GM23338 (cell line): ENCODE measurements at regions not wholly inside any gene's neighbourhood (a gene's known extent, or its start where the extent isn't known, plus 50 kb on each side); places are given as distances from the start of the nearest gene placed in this dataset.

Source experiments
- ATAC-seq: fragments of 200-7000 bp; cut with Tn5 transposase; 3 replicates; pipeline ENCODE4 v1.9.1; 2020
- DNase-seq: peaks from one replicate; pipeline ENCODE4 v3.0.0-alpha.2; 2015; ENCODE audit warnings: low spot score
- H2AFZ ChIP-seq: fragments of 200-600 bp; sonication (generic); 2 replicates; pipeline ENCODE4 v1.8.0; 2016; ENCODE audit warnings: antibody characterized with exemption, mild to moderate bottlenecking, moderate library complexity
- H3F3A ChIP-seq: fragments of 200-600 bp; sonication (generic); replicated peaks from 2 replicates; pipeline ENCODE4 v1.8.0; 2017; ENCODE audit warnings: antibody characterized with exemption, mixed run types, low read depth
- H3K27ac ChIP-seq: fragments of 200-600 bp; sonication (generic); 2 replicates; pipeline ENCODE4 v1.6.1; 2016; ENCODE audit warnings: low read depth
- H3K27me3 ChIP-seq: fragments of 200-600 bp; sonication (generic); 2 replicates; pipeline ENCODE4 v1.8.0; 2016; ENCODE audit warnings: mild to moderate bottlenecking, mixed run types, moderate library complexity; ENCODE audit not compliant: insufficient read depth
- H3K36me3 ChIP-seq: fragments of 200-600 bp; sonication (generic); 2 replicates; pipeline ENCODE4 v1.8.0; 2016; ENCODE audit warnings: mild to moderate bottlenecking; ENCODE audit not compliant: insufficient read depth
- H3K4me1 ChIP-seq: fragments of 200-600 bp; sonication (generic); 2 replicates; pipeline ENCODE4 v1.8.0; 2016; ENCODE audit warnings: mild to moderate bottlenecking, moderate library complexity; ENCODE audit not compliant: insufficient read depth
- H3K4me2 ChIP-seq: fragments of 200-600 bp; sonication (generic); 2 replicates; pipeline ENCODE4 v1.7.1; 2017; ENCODE audit warnings: mixed run types
- H3K4me3 ChIP-seq: fragments of 200-600 bp; sonication (generic); 2 replicates; pipeline ENCODE4 v1.6.1; 2016; ENCODE audit warnings: mixed run types
- H3K79me2 ChIP-seq: fragments of 200-600 bp; sonication (generic); replicated peaks from 2 replicates; pipeline ENCODE4 v1.8.0; 2017; ENCODE audit warnings: mild to moderate bottlenecking; ENCODE audit not compliant: insufficient read depth
- H3K9me2 ChIP-seq: fragments of 200-600 bp; sonication (generic); 2 replicates; pipeline ENCODE4 v1.8.0; 2017; ENCODE audit not compliant: insufficient read depth
- H4K20me1 ChIP-seq: fragments of 200-600 bp; sonication (generic); replicated peaks from 2 replicates; pipeline ENCODE4 v1.8.0; 2017; ENCODE audit warnings: mild to moderate bottlenecking; ENCODE audit not compliant: insufficient read depth
- H3K27ac Mint-ChIP-seq: 2 replicates; pipeline ENCODE4 v1.8.0; 2020; ENCODE audit warnings: inconsistent platforms, mild to moderate bottlenecking, moderate library complexity, mixed read lengths
- H3K27me3 Mint-ChIP-seq: 3 replicates; pipeline ENCODE4 v1.8.0; 2022; ENCODE audit warnings: low read depth, mild to moderate bottlenecking, moderate library complexity, mixed read lengths, inconsistent platforms; ENCODE audit not compliant: insufficient read depth, poor library complexity
- H3K36me3 Mint-ChIP-seq: 3 replicates; pipeline ENCODE4 v1.8.0; 2021; ENCODE audit warnings: low read depth, mild to moderate bottlenecking, inconsistent platforms, moderate library complexity, mixed read lengths
- H3K4me1 Mint-ChIP-seq: 3 replicates; pipeline ENCODE4 v1.8.0; 2020; ENCODE audit warnings: mild to moderate bottlenecking, inconsistent platforms, mixed read lengths
- H3K4me3 Mint-ChIP-seq: 3 replicates; pipeline ENCODE4 v1.8.0; 2021; ENCODE audit warnings: moderate library complexity, mild to moderate bottlenecking, inconsistent platforms, mixed read lengths
- H3K9me3 Mint-ChIP-seq: 3 replicates; pipeline ENCODE4 v1.8.0; 2020; ENCODE audit warnings: moderate library complexity, mild to moderate bottlenecking, inconsistent platforms, mixed read lengths
- EZH2 ChIP-seq: fragments of 200-600 bp; sonication (generic); IDR thresholded peaks from one replicate; pipeline ENCODE4 v1.8.0; 2017; ENCODE audit warnings: antibody characterized with exemption, mild to moderate bottlenecking, low read depth; ENCODE audit not compliant: unreplicated experiment
- EZH2phosphoT487 ChIP-seq: fragments of 200-600 bp; sonication (generic); IDR thresholded peaks from one replicate; pipeline ENCODE4 v1.8.1; 2018; ENCODE audit warnings: antibody characterized with exemption; ENCODE audit not compliant: unreplicated experiment
- JUNB ChIP-seq: IDR thresholded peaks from one replicate; pipeline ENCODE4 v1.6.1; 2016; ENCODE audit warnings: antibody characterized with exemption; ENCODE audit not compliant: unreplicated experiment
- TF ChIP-seq, protein P1 (sequence below), 2 experiments: fragments of 200-600 bp in 1 of 2; sonication (generic) in 1 of 2; conservative IDR thresholded peaks; 2 replicates each; pipeline versions ENCODE4 v1.5.1 to v1.6.1; 2016 to 2017; ENCODE audit warnings: antibody characterized with exemption in 2 of 2, low read depth in 2 of 2, mild to moderate bottlenecking in 2 of 2, moderate library complexity in 1 of 2
- TF ChIP-seq, protein P2 (sequence below): fragments of 250-450 bp; sonication (Bioruptor Pico); IDR thresholded peaks from 2 replicates; pipeline ENCODE4 v1.5.0; 2020; ENCODE audit warnings: mild to moderate bottlenecking, moderate library complexity
- TF ChIP-seq, protein P3 (sequence below): IDR thresholded peaks from one replicate; pipeline ENCODE4 v1.6.1; 2018; ENCODE audit warnings: antibody characterized with exemption; ENCODE audit not compliant: unreplicated experiment

DNA sequence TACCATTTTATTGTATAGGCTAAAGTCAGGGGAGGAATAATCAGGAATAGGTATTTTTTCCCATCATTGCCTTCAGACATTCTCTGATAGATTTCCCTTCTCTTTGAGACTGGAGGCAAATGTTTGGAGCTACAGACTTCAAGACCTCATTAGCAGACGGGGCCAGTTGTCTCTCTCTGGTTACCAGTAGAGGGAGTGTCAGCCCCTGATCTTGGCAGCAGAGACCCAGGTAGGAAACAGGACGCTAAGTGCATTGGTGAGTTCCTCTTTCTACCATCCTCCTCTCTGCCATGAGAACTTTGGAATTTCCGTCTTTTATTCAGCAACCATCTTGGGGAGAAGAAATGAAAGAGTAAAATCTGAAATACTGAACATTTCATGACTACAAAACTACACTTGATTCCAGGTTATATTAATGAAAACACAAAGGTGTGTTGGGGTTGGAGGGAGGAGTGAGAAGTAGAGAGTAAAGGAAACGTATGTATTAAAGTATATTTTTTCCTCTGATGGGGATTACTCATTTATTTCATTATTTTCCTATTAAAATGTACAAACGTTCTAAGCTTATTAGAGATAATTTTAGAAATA, 186.2 kb upstream of the GCFC2 start:
- TF ChIP-seq JUNB: no peak
- TF ChIP-seq, protein P1, sequence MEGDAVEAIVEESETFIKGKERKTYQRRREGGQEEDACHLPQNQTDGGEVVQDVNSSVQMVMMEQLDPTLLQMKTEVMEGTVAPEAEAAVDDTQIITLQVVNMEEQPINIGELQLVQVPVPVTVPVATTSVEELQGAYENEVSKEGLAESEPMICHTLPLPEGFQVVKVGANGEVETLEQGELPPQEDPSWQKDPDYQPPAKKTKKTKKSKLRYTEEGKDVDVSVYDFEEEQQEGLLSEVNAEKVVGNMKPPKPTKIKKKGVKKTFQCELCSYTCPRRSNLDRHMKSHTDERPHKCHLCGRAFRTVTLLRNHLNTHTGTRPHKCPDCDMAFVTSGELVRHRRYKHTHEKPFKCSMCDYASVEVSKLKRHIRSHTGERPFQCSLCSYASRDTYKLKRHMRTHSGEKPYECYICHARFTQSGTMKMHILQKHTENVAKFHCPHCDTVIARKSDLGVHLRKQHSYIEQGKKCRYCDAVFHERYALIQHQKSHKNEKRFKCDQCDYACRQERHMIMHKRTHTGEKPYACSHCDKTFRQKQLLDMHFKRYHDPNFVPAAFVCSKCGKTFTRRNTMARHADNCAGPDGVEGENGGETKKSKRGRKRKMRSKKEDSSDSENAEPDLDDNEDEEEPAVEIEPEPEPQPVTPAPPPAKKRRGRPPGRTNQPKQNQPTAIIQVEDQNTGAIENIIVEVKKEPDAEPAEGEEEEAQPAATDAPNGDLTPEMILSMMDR (conservative IDR thresholded peaks at IDR 0.05; ENCODE audit: low read depth in 2 of 2): peak; percentile 90 to 91
- TF ChIP-seq, protein P2, sequence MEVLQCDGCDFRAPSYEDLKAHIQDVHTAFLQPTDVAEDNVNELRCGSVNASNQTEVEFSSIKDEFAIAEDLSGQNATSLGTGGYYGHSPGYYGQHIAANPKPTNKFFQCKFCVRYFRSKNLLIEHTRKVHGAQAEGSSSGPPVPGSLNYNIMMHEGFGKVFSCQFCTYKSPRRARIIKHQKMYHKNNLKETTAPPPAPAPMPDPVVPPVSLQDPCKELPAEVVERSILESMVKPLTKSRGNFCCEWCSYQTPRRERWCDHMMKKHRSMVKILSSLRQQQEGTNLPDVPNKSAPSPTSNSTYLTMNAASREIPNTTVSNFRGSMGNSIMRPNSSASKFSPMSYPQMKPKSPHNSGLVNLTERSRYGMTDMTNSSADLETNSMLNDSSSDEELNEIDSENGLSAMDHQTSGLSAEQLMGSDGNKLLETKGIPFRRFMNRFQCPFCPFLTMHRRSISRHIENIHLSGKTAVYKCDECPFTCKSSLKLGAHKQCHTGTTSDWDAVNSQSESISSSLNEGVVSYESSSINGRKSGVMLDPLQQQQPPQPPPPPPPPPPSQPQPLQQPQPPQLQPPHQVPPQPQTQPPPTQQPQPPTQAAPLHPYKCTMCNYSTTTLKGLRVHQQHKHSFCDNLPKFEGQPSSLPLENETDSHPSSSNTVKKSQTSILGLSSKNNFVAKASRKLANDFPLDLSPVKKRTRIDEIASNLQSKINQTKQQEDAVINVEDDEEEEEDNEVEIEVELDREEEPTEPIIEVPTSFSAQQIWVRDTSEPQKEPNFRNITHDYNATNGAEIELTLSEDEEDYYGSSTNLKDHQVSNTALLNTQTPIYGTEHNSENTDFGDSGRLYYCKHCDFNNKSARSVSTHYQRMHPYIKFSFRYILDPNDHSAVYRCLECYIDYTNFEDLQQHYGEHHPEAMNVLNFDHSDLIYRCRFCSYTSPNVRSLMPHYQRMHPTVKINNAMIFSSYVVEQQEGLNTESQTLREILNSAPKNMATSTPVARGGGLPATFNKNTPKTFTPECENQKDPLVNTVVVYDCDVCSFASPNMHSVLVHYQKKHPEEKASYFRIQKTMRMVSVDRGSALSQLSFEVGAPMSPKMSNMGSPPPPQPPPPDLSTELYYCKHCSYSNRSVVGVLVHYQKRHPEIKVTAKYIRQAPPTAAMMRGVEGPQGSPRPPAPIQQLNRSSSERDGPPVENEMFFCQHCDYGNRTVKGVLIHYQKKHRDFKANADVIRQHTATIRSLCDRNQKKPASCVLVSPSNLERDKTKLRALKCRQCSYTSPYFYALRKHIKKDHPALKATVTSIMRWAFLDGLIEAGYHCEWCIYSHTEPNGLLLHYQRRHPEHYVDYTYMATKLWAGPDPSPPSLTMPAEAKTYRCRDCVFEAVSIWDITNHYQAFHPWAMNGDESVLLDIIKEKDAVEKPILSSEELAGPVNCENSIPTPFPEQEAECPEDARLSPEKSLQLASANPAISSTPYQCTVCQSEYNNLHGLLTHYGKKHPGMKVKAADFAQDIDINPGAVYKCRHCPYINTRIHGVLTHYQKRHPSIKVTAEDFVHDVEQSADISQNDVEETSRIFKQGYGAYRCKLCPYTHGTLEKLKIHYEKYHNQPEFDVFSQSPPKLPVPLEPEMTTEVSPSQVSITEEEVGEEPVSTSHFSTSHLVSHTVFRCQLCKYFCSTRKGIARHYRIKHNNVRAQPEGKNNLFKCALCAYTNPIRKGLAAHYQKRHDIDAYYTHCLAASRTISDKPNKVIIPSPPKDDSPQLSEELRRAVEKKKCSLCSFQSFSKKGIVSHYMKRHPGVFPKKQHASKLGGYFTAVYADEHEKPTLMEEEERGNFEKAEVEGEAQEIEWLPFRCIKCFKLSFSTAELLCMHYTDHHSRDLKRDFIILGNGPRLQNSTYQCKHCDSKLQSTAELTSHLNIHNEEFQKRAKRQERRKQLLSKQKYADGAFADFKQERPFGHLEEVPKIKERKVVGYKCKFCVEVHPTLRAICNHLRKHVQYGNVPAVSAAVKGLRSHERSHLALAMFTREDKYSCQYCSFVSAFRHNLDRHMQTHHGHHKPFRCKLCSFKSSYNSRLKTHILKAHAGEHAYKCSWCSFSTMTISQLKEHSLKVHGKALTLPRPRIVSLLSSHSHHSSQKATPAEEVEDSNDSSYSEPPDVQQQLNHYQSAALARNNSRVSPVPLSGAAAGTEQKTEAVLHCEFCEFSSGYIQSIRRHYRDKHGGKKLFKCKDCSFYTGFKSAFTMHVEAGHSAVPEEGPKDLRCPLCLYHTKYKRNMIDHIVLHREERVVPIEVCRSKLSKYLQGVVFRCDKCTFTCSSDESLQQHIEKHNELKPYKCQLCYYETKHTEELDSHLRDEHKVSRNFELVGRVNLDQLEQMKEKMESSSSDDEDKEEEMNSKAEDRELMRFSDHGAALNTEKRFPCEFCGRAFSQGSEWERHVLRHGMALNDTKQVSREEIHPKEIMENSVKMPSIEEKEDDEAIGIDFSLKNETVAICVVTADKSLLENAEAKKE (CRISPR knock-in tag): 0 out of 2 replicates have a peak, but pooled peaks have one; percentile 47
- no peak for TF ChIP-seq EZH2
- no peak for TF ChIP-seq EZH2phosphoT487
- TF ChIP-seq, protein P3, sequence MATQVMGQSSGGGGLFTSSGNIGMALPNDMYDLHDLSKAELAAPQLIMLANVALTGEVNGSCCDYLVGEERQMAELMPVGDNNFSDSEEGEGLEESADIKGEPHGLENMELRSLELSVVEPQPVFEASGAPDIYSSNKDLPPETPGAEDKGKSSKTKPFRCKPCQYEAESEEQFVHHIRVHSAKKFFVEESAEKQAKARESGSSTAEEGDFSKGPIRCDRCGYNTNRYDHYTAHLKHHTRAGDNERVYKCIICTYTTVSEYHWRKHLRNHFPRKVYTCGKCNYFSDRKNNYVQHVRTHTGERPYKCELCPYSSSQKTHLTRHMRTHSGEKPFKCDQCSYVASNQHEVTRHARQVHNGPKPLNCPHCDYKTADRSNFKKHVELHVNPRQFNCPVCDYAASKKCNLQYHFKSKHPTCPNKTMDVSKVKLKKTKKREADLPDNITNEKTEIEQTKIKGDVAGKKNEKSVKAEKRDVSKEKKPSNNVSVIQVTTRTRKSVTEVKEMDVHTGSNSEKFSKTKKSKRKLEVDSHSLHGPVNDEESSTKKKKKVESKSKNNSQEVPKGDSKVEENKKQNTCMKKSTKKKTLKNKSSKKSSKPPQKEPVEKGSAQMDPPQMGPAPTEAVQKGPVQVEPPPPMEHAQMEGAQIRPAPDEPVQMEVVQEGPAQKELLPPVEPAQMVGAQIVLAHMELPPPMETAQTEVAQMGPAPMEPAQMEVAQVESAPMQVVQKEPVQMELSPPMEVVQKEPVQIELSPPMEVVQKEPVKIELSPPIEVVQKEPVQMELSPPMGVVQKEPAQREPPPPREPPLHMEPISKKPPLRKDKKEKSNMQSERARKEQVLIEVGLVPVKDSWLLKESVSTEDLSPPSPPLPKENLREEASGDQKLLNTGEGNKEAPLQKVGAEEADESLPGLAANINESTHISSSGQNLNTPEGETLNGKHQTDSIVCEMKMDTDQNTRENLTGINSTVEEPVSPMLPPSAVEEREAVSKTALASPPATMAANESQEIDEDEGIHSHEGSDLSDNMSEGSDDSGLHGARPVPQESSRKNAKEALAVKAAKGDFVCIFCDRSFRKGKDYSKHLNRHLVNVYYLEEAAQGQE: no peak
- Histone ChIP-seq H3K27ac (no peak overlapping the region), H3K9me2 (no peaks in the 10 kb centered on the region; the same call in 1 of the 2 replicates), H3K4me1 (no peaks in the 10 kb centered on the region), H3K36me3 (no peaks in the 10 kb centered on the region), H2AFZ (no peak overlapping the region; the same call in 1 of the 2 replicates), H4K20me1 (no peaks in the 10 kb centered on the region), H3K27me3 (no peaks in the 10 kb centered on the region), H3K79me2 (no peaks in the 10 kb centered on the region), H3K4me2 (no peak overlapping the region), H3K4me3 (no peak overlapping the region), H3F3A (no peaks in the 10 kb centered on the region)
- peaks cover 3% of the 10 kb centered on the region; the same call in 2 of the 3 replicates for H3K4me1 Mint-ChIP-seq
- no peaks in the 10 kb centered on the region for H3K36me3 Mint-ChIP-seq
- no peak overlapping the region for H3K27ac Mint-ChIP-seq
- no peaks in the 10 kb centered on the region for H3K9me3 Mint-ChIP-seq
- no peak overlapping the region for H3K4me3 Mint-ChIP-seq
- peak; percentile 89 for DNase-seq
- peak; percentile 99 for ATAC-seq
- peaks cover 2% of the 10 kb centered on the region for H3K27me3 Mint-ChIP-seq
